ENCODE measurements at regions not wholly inside any gene's neighbourhood (a gene's known extent, or its start where the extent isn't known, plus 50 kb on each side); places are given as distances from the start of the nearest gene placed in this dataset.

GRCh38 chr18:43656547-43656946 is 379.3 kb upstream of the SYT4 start:
- TF ChIP-seq EZH2 (IDR thresholded peaks at IDR 0.05) (no peak), CTCF (IDR thresholded peaks at IDR 0.05) (no peak)

All from neural progenitor cell (in vitro differentiated cells).